ENCODE measurements at regions not wholly inside any gene's neighbourhood (a gene's known extent, or its start where the extent isn't known, plus 50 kb on each side); places are given as distances from the start of the nearest gene placed in this dataset.
A peak's percentile ranks its signal among the peaks of the same experiment; 100 is the strongest.

DNA sequence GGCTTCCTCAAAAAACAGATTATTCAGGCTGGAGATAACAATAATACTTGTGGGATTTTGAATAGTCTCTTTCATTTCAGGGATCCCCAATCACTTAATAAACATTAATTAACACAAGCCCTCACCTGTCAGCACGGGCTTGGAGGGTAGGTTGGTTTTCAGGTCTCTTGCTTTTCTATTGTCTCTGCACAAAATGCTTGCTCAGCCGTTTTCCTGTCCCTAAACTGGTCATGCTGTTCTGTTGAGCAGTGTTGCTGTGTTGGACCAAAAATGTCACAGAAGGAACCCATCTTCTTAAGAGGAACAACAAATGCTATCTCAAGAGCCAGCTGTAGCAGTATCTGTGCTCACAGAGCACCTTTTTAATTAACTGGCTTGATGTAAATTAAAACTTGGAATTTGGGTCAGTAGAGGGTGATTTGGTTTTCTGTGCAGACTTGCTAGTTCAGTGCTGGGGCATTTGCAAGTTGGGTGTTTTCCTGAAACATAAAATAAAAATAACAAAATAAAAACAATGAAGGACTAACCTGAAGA is 231.8 kb upstream of the CRY1 start:
- H3K27me3 ChIP-seq (ENCODE audit: insufficient read depth, low read depth, severe bottlenecking): peaks cover 35% of the 10 kb centered on the region
- TF ChIP-seq, protein P1, sequence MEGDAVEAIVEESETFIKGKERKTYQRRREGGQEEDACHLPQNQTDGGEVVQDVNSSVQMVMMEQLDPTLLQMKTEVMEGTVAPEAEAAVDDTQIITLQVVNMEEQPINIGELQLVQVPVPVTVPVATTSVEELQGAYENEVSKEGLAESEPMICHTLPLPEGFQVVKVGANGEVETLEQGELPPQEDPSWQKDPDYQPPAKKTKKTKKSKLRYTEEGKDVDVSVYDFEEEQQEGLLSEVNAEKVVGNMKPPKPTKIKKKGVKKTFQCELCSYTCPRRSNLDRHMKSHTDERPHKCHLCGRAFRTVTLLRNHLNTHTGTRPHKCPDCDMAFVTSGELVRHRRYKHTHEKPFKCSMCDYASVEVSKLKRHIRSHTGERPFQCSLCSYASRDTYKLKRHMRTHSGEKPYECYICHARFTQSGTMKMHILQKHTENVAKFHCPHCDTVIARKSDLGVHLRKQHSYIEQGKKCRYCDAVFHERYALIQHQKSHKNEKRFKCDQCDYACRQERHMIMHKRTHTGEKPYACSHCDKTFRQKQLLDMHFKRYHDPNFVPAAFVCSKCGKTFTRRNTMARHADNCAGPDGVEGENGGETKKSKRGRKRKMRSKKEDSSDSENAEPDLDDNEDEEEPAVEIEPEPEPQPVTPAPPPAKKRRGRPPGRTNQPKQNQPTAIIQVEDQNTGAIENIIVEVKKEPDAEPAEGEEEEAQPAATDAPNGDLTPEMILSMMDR (IDR thresholded peaks at IDR 0.05; ENCODE audit: low read depth, low read length): no peak
- no peaks in the 10 kb centered on the region for H3K36me3 ChIP-seq
- no peak overlapping the region for H3K27ac ChIP-seq
- no peak overlapping the region for H3K4me3 ChIP-seq (ENCODE audit: low read depth, low read length)
- no peak for DNase-seq
- no peaks in the 10 kb centered on the region for H3K9me3 ChIP-seq (ENCODE audit: severe bottlenecking)

- Histone ChIP-seq H3K4me3 (ENCODE audit: low read depth, low read length) (no peak overlapping the region), H3K9me3 (ENCODE audit: severe bottlenecking) (no peaks in the 10 kb centered on the region), H3K27me3 (ENCODE audit: insufficient read depth, low read depth, severe bottlenecking) (peaks cover 24% of the 10 kb centered on the region), H3K27ac (no peak overlapping the region), H3K36me3 (no peaks in the 10 kb centered on the region)
- TF ChIP-seq, protein P1 (IDR thresholded peaks at IDR 0.05; ENCODE audit: low read depth, low read length): peak; percentile 31; the same call in 1 of the 2 replicates
- peak; percentile 13 for DNase-seq
Observed at GRCh38 chr12:107326237-107326636, 232.9 kb upstream of the CRY1 start.

GRCh38 chr12:107327651-107328182 is 234.4 kb upstream of the CRY1 start:
- H3K36me3 ChIP-seq: no peaks in the 10 kb centered on the region
- peaks cover 11% of the 10 kb centered on the region for H3K27me3 ChIP-seq (ENCODE audit: insufficient read depth, low read depth, severe bottlenecking)
- H3K27ac ChIP-seq: no peak overlapping the region
- DNase-seq: no peak
- H3K4me3 ChIP-seq (ENCODE audit: low read depth, low read length): no peak overlapping the region
- TF ChIP-seq, protein P1 (IDR thresholded peaks at IDR 0.05; ENCODE audit: low read depth, low read length): no peak
- H3K9me3 ChIP-seq (ENCODE audit: severe bottlenecking): no peaks in the 10 kb centered on the region

- peak; percentile 9 for DNase-seq
- H3K36me3 ChIP-seq: no peaks in the 10 kb centered on the region
- no peak overlapping the region for H3K27ac ChIP-seq
- H3K9me3 ChIP-seq (ENCODE audit: severe bottlenecking): no peaks in the 10 kb centered on the region
- peaks cover 2% of the 10 kb centered on the region for H3K27me3 ChIP-seq (ENCODE audit: insufficient read depth, low read depth, severe bottlenecking)
- no peak overlapping the region for H3K4me3 ChIP-seq (ENCODE audit: low read depth, low read length)
- TF ChIP-seq, protein P1 (IDR thresholded peaks at IDR 0.05; ENCODE audit: low read depth, low read length): no peak
Observed at GRCh38 chr12:107328442-107329133, 235.2 kb upstream of the CRY1 start.

DNA sequence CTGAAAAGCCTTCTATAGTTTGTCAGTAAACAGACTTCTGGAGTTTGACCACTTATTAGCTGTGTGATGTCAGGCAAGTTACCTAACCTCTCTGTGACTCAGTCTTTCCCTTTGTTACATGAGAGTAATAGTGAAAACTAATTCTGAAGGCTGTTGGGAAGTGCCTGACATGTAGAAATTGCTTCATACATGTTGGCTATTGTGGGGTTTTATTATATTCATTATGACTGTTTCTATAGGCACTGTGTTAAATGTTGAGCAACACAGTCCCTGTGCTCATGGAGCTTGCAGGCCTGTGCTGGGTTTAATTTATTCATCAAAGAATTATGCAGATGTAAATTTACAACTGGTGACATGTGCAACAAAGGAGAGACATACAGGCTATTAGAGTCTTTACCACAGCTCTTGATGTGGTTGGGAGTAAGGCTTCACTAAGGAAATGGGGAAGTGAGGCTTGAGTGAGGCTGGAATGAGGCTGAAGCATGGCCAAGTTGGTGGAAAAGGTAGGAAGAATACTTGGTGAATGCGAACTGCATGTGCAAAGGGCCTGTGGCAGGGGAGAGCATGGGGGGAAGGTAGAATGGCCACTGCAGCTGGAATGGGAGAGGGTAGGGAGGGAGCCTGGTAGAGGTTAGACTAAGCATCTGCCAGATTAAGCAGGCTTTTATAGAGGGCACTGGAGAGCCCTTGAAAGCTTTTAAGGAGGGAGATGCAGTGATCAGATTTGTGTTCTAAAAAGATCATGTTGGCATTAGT is 236.4 kb upstream of the CRY1 start:
- DNase-seq: no peak
- no peak overlapping the region for H3K27ac ChIP-seq
- H3K36me3 ChIP-seq: no peaks in the 10 kb centered on the region
- TF ChIP-seq, protein P1 (IDR thresholded peaks at IDR 0.05; ENCODE audit: low read depth, low read length): no peak
- H3K4me3 ChIP-seq (ENCODE audit: low read depth, low read length): no peak overlapping the region
- no peaks in the 10 kb centered on the region for H3K9me3 ChIP-seq (ENCODE audit: severe bottlenecking)
- H3K27me3 ChIP-seq (ENCODE audit: insufficient read depth, low read depth, severe bottlenecking): no peaks in the 10 kb centered on the region

Data from WERI-Rb-1 (cell line).